ENCODE measurements at regions not wholly inside any gene's neighbourhood (a gene's known extent, or its start where the extent isn't known, plus 50 kb on each side); places are given as distances from the start of the nearest gene placed in this dataset.

DNA sequence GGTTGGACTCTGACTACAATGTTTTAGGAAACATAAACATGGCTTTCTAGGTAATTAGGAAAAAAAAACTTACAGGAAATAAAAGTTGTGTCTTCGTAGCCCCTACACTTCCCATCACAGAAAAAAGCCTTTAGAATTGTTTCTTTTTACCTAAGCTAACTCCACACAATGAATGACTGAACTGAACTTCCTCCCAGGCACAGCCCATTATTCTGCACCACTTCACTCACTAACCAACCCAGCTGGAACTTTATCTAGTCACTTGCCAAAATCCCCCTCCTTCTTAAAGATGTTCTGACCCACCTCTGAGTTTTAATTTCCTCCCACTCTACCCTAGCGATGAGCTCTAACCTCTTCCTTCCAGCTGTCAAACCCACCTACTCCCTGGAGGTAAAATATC lies 91.7 kb upstream of the MEOX2 start:
- peaks cover 0 to 7% (median 0%) of the 10 kb centered on the region in 10 experiments; a peak in 5 of 20 replicates for H3K4me1 ChIP-seq
- peak overlapping the region in 3 of 11 experiments; percentile 6 to 48 (median 22); a peak in 5 of 22 replicates for H3K4me2 ChIP-seq
- TF ChIP-seq Cebpa-rat (IDR thresholded peaks at IDR 0.05) = no peak
- no peaks in the 10 kb centered on the region for H4K20me1 ChIP-seq
- no peak overlapping the region for H3K4me3 ChIP-seq
- no peak overlapping the region for H3K9ac ChIP-seq
- no peaks in the 10 kb centered on the region for H3K27me3 ChIP-seq
- no peaks in the 10 kb centered on the region for H3K36me3 ChIP-seq
- H3K27ac ChIP-seq = no peak overlapping the region
- peaks cover 0 to 5% (median 0%) of the 10 kb centered on the region in 11 experiments; a peak in 2 of 22 replicates for H3K9me3 ChIP-seq (replicated peaks in 1 of 11)

DNA sequence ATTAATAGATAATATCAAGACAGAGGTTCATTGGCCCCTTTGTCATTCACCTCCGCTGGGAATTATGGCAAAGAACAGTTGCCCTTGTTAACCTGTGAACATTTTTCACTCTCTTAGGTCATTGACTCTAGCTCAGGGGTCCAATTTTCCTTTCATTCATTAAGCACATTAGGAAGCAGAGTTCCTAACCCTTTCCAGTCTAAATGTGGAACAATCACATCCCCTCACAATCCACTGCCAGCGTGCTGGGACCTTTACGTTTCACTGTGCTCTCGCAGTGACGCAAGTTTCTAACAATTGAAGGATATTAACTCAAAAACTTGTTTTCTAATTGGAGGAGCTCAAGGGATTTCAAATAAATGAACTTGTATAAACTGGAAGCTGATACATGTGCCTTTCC lies 79.3 kb upstream of the MEOX2 start:
- Histone ChIP-seq H3K36me3 (no peaks in the 10 kb centered on the region), H3K9ac (no peak overlapping the region), H4K20me1 (no peaks in the 10 kb centered on the region), H3K27ac (no peak overlapping the region), H3K4me1 (no peaks in the 10 kb centered on the region), H3K4me3 (no peak overlapping the region), H3K9me3 (replicated peaks in 1 of 11) (peaks cover 0 to 4% (median 0%) of the 10 kb centered on the region in 11 experiments; a peak in 2 of 22 replicates), H3K27me3 (no peaks in the 10 kb centered on the region), H3K4me2 (no peak overlapping the region)
- TF ChIP-seq Cebpa-rat (IDR thresholded peaks at IDR 0.05) = no peak

DNA sequence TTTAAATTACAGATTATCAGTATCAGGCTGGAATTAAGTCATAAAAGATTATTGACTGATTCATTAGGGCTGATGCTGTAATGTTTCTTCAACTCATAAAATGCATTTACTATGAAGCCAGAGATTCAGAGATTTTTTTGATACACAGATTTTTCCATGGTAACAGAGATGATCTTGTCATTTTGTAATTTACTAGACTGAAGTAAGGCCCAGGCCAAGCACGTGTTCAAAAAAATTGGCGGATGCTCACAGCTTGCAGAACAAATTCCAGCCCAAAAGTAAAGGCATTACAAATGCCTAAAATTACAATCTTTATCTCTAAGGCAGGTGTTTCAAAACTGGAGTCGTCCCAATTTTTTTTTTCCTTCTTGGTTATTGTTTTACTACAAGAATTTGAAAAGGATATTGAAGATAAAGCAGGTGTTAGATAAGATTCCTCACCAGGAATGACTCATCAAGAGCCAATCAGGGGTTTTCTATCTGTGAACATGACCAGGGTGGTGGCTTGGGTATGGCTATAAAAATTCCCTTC lies 78.4 kb upstream of the MEOX2 start:
- H3K27ac ChIP-seq = no peak overlapping the region
- no peaks in the 10 kb centered on the region for H3K36me3 ChIP-seq
- H3K4me2 ChIP-seq = no peak overlapping the region
- no peak overlapping the region for H3K9ac ChIP-seq
- H3K4me3 ChIP-seq = no peak overlapping the region
- no peak for TF ChIP-seq Cebpa-rat (IDR thresholded peaks at IDR 0.05)
- H3K27me3 ChIP-seq = no peaks in the 10 kb centered on the region
- no peaks in the 10 kb centered on the region for H3K4me1 ChIP-seq
- no peaks in the 10 kb centered on the region for H4K20me1 ChIP-seq
- peaks cover 0 to 4% (median 0%) of the 10 kb centered on the region in 11 experiments; a peak in 2 of 22 replicates for H3K9me3 ChIP-seq (replicated peaks in 1 of 11)

DNA sequence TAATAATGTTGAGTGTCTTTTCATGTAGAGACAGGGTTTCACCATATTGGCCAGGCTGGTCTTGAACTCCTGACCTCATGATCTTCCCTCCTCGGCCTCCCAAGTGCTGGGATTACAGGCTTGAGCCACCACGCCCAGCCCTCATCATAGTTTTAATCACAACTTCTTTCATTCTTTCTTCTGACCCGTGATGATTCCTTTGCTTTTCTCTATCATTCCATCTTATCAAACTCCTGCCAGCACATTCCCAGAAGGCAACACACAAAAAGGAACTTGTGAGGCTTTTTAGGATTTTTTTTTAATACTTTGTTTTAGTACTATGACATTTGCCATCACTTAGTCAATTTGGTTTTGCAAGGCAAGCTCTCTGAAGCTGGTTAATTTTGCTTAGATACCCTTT lies 77.5 kb upstream of the MEOX2 start:
- Histone ChIP-seq H3K36me3 (no peaks in the 10 kb centered on the region), H3K4me2 (no peak overlapping the region), H3K27ac (no peak overlapping the region), H3K4me1 (no peaks in the 10 kb centered on the region), H4K20me1 (no peaks in the 10 kb centered on the region), H3K4me3 (no peak overlapping the region), H3K9ac (no peak overlapping the region), H3K27me3 (no peaks in the 10 kb centered on the region), H3K9me3 (replicated peaks in 1 of 11) (peaks cover 0 to 3% (median 0%) of the 10 kb centered on the region in 11 experiments; a peak in 2 of 22 replicates)
- no peak for TF ChIP-seq Cebpa-rat (IDR thresholded peaks at IDR 0.05)

DNA sequence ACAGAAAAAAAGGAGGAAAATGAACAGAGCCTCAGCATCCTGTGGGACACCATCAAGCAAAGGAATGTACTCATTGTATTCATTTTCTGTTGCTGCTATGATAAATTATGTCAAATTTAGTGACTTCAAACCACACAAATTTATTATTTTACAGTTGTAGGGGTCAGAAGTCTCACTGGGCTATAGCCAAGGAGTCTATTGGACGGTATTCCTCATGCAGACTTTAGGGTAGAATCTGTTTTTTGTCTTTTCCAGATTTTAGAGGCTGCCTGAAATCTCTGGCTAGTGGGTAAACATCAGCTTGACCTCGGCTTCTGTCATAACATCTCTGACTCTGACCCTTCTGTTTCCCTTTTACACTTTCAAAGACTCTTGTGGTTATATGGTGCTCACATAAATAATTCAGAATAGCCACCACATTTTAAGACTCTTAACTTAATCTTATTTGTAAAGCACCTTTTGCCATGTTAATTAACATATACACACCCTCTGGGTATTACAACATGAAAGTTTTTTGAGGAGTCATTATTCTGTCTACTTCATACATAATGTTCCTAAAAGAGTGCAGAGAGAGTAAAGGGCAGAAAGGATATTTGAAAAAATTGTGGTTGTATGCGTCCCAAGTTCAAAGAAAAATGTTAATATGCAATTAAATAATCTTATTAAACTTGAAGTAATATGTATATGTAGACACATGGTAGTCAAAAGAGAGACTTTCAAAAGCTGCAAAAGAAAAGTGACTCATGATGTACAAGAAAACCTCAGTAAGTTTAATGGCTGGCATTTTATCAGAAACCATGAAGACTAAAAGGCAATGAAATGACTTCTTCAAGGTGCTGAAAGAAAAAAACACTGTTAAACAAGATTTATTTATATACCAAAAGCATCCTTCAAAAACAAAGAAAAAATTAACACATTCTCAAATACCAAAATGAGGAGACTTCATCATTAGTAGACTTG lies 70.8 kb upstream of the MEOX2 start:
- Histone ChIP-seq H3K4me3 (no peak overlapping the region), H3K27ac (no peak overlapping the region), H3K36me3 (no peaks in the 10 kb centered on the region), H3K4me1 (no peaks in the 10 kb centered on the region), H3K4me2 (no peak overlapping the region), H4K20me1 (no peaks in the 10 kb centered on the region), H3K9ac (no peak overlapping the region), H3K9me3 (replicated peaks in 1 of 11) (no peaks in the 10 kb centered on the region), H3K27me3 (no peaks in the 10 kb centered on the region)
- no peak for TF ChIP-seq Cebpa-rat (IDR thresholded peaks at IDR 0.05)

DNA sequence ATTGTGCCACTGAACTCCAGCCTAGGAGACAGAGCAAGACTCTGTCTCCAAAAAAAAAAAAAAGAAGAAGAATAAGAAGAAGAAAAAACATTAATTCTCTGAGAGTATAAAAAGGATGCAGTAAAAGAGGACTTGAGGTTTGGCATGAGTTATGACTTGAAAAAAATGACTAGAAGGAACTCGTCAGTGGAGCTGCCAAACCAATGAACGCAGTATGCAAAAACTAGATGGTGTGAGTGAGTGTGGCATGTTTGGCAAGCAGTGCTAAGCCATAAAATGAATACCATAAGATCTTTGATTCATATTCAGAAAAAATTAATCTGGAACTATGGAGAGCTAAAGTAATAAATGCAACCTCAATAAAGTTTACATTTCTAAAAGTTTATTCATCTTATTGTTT lies 68.6 kb upstream of the MEOX2 start:
- Histone ChIP-seq H3K4me1 (no peaks in the 10 kb centered on the region), H3K4me3 (no peak overlapping the region)
- no peak for TF ChIP-seq Cebpa-rat (IDR thresholded peaks at IDR 0.05)

DNA sequence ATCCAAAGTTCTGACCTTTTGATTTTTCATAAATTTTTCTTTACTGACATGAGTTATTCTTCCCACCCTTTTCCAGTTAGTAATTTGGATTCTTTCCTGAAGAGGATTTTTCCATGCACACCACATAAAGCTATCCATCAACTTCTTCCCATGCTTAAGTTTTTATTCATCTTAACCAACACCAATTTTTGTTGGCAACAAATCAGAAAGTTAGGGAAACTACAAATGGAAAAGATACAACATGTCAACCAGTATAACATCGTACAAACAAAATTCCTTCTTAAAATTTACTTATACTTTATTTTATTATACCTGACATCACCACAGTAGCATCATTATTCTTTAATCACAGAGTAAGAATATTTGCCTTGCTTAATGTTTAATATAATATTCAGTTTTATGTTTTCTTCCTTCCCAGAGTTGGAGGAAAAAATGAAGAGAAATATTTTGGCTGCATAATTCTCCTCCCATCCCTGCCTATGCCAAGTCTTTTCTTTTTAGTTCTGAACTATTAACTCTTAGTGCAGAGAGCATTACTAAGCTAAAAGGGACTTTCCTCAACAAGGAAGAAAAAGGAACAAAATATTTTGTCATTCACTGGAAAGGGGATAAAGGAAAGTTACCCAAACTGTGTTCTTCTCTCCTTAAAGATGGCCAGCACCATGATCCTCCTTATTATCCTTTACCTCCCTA lies 67.5 kb upstream of the MEOX2 start:
- Histone ChIP-seq H3K9ac (no peak overlapping the region), H3K4me3 (no peak overlapping the region), H3K4me2 (no peak overlapping the region), H3K27ac (no peak overlapping the region), H3K4me1 (no peaks in the 10 kb centered on the region), H3K27me3 (no peaks in the 10 kb centered on the region), H3K9me3 (replicated peaks in 1 of 11) (no peaks in the 10 kb centered on the region), H3K36me3 (no peaks in the 10 kb centered on the region), H4K20me1 (no peaks in the 10 kb centered on the region)
- TF ChIP-seq Cebpa-rat (IDR thresholded peaks at IDR 0.05) = no peak

More for the DNA sequence above, 68.6 kb upstream of the MEOX2 start:
- Histone ChIP-seq H3K4me2 (no peak overlapping the region), H4K20me1 (no peaks in the 10 kb centered on the region), H3K9me3 (replicated peaks in 1 of 11) (no peaks in the 10 kb centered on the region), H3K9ac (no peak overlapping the region), H3K27ac (no peak overlapping the region), H3K36me3 (no peaks in the 10 kb centered on the region), H3K27me3 (no peaks in the 10 kb centered on the region)

DNA sequence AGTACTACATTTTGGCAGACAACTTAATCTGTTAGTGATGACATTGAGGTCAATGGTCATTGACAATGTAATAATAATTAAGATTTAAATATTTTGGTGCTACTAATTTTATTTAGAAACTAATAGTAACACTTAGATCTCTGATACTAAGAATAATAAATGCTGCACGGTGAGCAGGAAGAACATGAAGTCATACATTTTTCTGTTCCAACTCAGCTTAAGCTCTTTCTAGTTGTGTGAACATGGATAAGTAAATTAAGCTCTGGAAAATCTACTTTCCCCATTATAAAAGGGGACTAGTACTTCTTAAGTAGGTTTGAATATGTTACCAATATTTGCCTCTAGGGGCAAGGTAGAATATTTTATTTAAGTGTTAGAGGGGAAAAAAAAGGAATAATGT lies 65.9 kb upstream of the MEOX2 start:
- Histone ChIP-seq H3K27me3 (no peaks in the 10 kb centered on the region), H4K20me1 (no peaks in the 10 kb centered on the region), H3K4me3 (no peak overlapping the region), H3K4me2 (no peak overlapping the region), H3K9me3 (replicated peaks in 1 of 11) (no peaks in the 10 kb centered on the region), H3K27ac (no peak overlapping the region), H3K4me1 (no peaks in the 10 kb centered on the region), H3K36me3 (no peaks in the 10 kb centered on the region), H3K9ac (no peak overlapping the region)
- TF ChIP-seq Cebpa-rat (IDR thresholded peaks at IDR 0.05) = no peak

DNA sequence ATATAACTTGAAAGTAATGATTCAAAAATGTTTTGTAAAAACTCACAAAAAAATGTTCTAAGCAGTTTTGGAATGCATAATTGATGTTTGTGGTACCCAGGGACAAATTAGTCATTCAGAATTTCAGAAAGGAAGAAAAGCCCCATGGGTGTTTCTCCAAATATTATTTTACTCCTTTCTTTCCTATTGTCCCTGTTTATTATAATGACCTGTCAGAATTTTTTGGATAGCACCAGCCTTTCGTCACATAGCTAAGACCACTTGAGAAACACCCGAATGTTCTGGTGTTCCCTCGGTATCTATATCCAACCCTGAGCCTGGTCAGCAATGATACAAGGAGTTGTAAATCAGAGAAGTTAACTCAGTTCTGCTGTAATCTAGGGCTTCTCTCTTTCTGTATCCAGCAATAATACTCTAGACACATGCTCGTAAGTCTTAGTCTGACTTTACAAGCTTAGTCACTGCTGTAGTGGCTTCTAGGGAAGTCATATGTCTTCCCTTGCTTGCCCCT lies 64.8 kb upstream of the MEOX2 start:
- Histone ChIP-seq H3K4me3 (no peak overlapping the region), H3K36me3 (no peaks in the 10 kb centered on the region), H4K20me1 (no peaks in the 10 kb centered on the region), H3K4me2 (no peak overlapping the region), H3K27ac (no peak overlapping the region), H3K27me3 (no peaks in the 10 kb centered on the region), H3K9ac (no peak overlapping the region), H3K4me1 (no peaks in the 10 kb centered on the region), H3K9me3 (replicated peaks in 1 of 11) (no peaks in the 10 kb centered on the region)
- TF ChIP-seq Cebpa-rat (IDR thresholded peaks at IDR 0.05) = no peak

Measured in BLaER1 treated with 17β-estradiol and CSF1 and Interleukin-3, amounts not matched to agents 10 nM and 100 nM (cell line).